ENCODE measurements at regions not wholly inside any gene's neighbourhood (a gene's known extent, or its start where the extent isn't known, plus 50 kb on each side); places are given as distances from the start of the nearest gene placed in this dataset.

GRCh38 chr9:90741036-90741435 is 60.6 kb upstream of the SYK start:
- Histone ChIP-seq H3K36me3 (no peaks in the 10 kb centered on the region), H3K9me3 (ENCODE audit: low read depth) (no peaks in the 10 kb centered on the region), H3K4me3 (no peak overlapping the region), H3K27ac (no peak overlapping the region), H3K4me1 (ENCODE audit: low read depth) (no peaks in the 10 kb centered on the region), H3K27me3 (no peaks in the 10 kb centered on the region)
- DNase-seq (ENCODE audit: low read depth in 1 of 2, low spot score in 1 of 2): no peak
- no peak for TF ChIP-seq CTCF (IDR thresholded peaks at IDR 0.05; ENCODE audit: low read depth, low read length)

GRCh38 chr9:90737742-90738141 is 63.9 kb upstream of the SYK start:
- Histone ChIP-seq H3K4me3 (no peak overlapping the region), H3K27me3 (no peaks in the 10 kb centered on the region), H3K36me3 (no peaks in the 10 kb centered on the region), H3K4me1 (ENCODE audit: low read depth) (no peaks in the 10 kb centered on the region), H3K9me3 (ENCODE audit: low read depth) (no peaks in the 10 kb centered on the region), H3K27ac (no peak overlapping the region)
- no peak for DNase-seq (ENCODE audit: low read depth in 1 of 2, low spot score in 1 of 2)
- no peak for TF ChIP-seq CTCF (IDR thresholded peaks at IDR 0.05; ENCODE audit: low read depth, low read length)

GRCh38 chr9:90735952-90736351 is 65.7 kb upstream of the SYK start:
- H3K4me3 ChIP-seq: no peak overlapping the region
- H3K9me3 ChIP-seq (ENCODE audit: low read depth): no peaks in the 10 kb centered on the region
- no peaks in the 10 kb centered on the region for H3K36me3 ChIP-seq
- DNase-seq (ENCODE audit: low read depth in 1 of 2, low spot score in 1 of 2): no peak
- no peaks in the 10 kb centered on the region for H3K4me1 ChIP-seq (ENCODE audit: low read depth)
- no peak overlapping the region for H3K27ac ChIP-seq
- no peak for TF ChIP-seq CTCF (IDR thresholded peaks at IDR 0.05; ENCODE audit: low read depth, low read length)
- H3K27me3 ChIP-seq: no peaks in the 10 kb centered on the region

GRCh38 chr9:90734631-90735030 is 67.0 kb upstream of the SYK start:
- H3K36me3 ChIP-seq: no peaks in the 10 kb centered on the region
- no peaks in the 10 kb centered on the region for H3K27me3 ChIP-seq
- no peaks in the 10 kb centered on the region for H3K4me1 ChIP-seq (ENCODE audit: low read depth)
- no peak for DNase-seq (ENCODE audit: low read depth in 1 of 2, low spot score in 1 of 2)
- no peak overlapping the region for H3K4me3 ChIP-seq
- no peaks in the 10 kb centered on the region for H3K9me3 ChIP-seq (ENCODE audit: low read depth)
- H3K27ac ChIP-seq: no peak overlapping the region
- TF ChIP-seq CTCF (IDR thresholded peaks at IDR 0.05; ENCODE audit: low read depth, low read length): no peak

- no peaks in the 10 kb centered on the region for H3K27me3 ChIP-seq
- no peak overlapping the region for H3K27ac ChIP-seq
- H3K4me1 ChIP-seq (ENCODE audit: low read depth): no peaks in the 10 kb centered on the region
- no peak for DNase-seq (ENCODE audit: low read depth in 1 of 2, low spot score in 1 of 2)
- no peaks in the 10 kb centered on the region for H3K36me3 ChIP-seq
- no peaks in the 10 kb centered on the region for H3K9me3 ChIP-seq (ENCODE audit: low read depth)
- H3K4me3 ChIP-seq: no peak overlapping the region
- TF ChIP-seq CTCF (IDR thresholded peaks at IDR 0.05; ENCODE audit: low read depth, low read length): no peak
Observed at GRCh38 chr9:90729351-90729750, 72.3 kb upstream of the SYK start.

- Histone ChIP-seq H3K27ac (no peak overlapping the region), H3K4me1 (ENCODE audit: low read depth) (no peaks in the 10 kb centered on the region), H3K9me3 (ENCODE audit: low read depth) (no peaks in the 10 kb centered on the region), H3K27me3 (no peaks in the 10 kb centered on the region), H3K36me3 (no peaks in the 10 kb centered on the region), H3K4me3 (no peak overlapping the region)
- no peak for TF ChIP-seq CTCF (IDR thresholded peaks at IDR 0.05; ENCODE audit: low read depth, low read length)
- no peak for DNase-seq (ENCODE audit: low read depth in 1 of 2, low spot score in 1 of 2)
Observed at GRCh38 chr9:90727488-90727887, 74.1 kb upstream of the SYK start.
